WTC11 (cell line): ENCODE measurements at regions not wholly inside any gene's neighbourhood (a gene's known extent, or its start where the extent isn't known, plus 50 kb on each side); places are given as distances from the start of the nearest gene placed in this dataset.
A peak's percentile ranks its signal among the peaks of the same experiment; 100 is the strongest.

Experiments
- ATAC-seq: fragments of 200-7000 bp; cut with Tn5 transposase; 2 replicates; pipeline ENCODE4 v1.10.0; 2021; ENCODE audit warnings: mild to moderate bottlenecking, moderate library complexity
- CTCF ChIA-PET: fragments of 300-600 bp; sonication (Branson Sonifier 250); formaldehyde crosslinking; loops from one replicate; lab custom pipeline; 2021; ENCODE audit warnings: antibody characterized with exemption; lab: Charles Lee
- POLR2A ChIA-PET: fragments of 350-600 bp; sonication (Branson Sonifier 250); formaldehyde crosslinking; loops from one replicate; lab custom pipeline; 2021; ENCODE audit warnings: antibody characterized with exemption; lab: Charles Lee
- DNase-seq: peaks from one replicate; pipeline ENCODE4 v3.0.0; 2021; ENCODE audit warnings: low spot score
- H3K27ac Mint-ChIP-seq: 2 replicates; pipeline ENCODE4 v1.8.0; 2021; ENCODE audit warnings: mixed read lengths
- H3K27me3 Mint-ChIP-seq: 2 replicates; pipeline ENCODE4 v1.8.0; 2021; ENCODE audit warnings: low read depth, mild to moderate bottlenecking, moderate library complexity, mixed read lengths
- H3K36me3 Mint-ChIP-seq: 2 replicates; pipeline ENCODE4 v1.8.0; 2021; ENCODE audit warnings: mixed read lengths
- H3K4me1 Mint-ChIP-seq: 2 replicates; pipeline ENCODE4 v1.8.0; 2022; ENCODE audit warnings: mixed read lengths
- H3K4me3 Mint-ChIP-seq: 2 replicates; pipeline ENCODE4 v1.8.0; 2021; ENCODE audit warnings: mild to moderate bottlenecking, moderate library complexity, mixed read lengths
- H3K9me3 Mint-ChIP-seq: 2 replicates; pipeline ENCODE4 v1.8.0; 2021; ENCODE audit warnings: mixed read lengths
- GRHL2 ChIP-seq: fragments of 250-450 bp; sonication (Bioruptor Pico); IDR thresholded peaks from 2 replicates; pipeline ENCODE4 v1.8.0; 2022; ENCODE audit warnings: mild to moderate bottlenecking, moderate library complexity; ENCODE audit not compliant: insufficient replicate concordance, severe bottlenecking
- HMGA2 ChIP-seq: fragments of 250-450 bp; sonication (Bioruptor Pico); IDR thresholded peaks from 2 replicates; pipeline ENCODE4 v1.4.0; 2021; ENCODE audit warnings: mild to moderate bottlenecking, moderate library complexity
- JUN ChIP-seq: sonication (generic); formaldehyde crosslinking; IDR thresholded peaks from 2 replicates; pipeline ENCODE4 v1.8.0; 2023; ENCODE audit warnings: mild to moderate bottlenecking, missing genetic modification reagents
- MYBL2 ChIP-seq: sonication (generic); formaldehyde crosslinking; IDR thresholded peaks from 2 replicates; pipeline ENCODE4 v1.8.1; 2023; ENCODE audit warnings: mild to moderate bottlenecking, moderate library complexity, missing genetic modification reagents
- NFE2L1 ChIP-seq: sonication (generic); formaldehyde crosslinking; IDR thresholded peaks from 2 replicates; pipeline ENCODE4 v1.8.1; 2023; ENCODE audit warnings: missing genetic modification reagents
- RORB ChIP-seq: fragments of 250-450 bp; sonication (Bioruptor Pico); IDR thresholded peaks from 2 replicates; pipeline ENCODE4 v1.9.0; 2021; ENCODE audit warnings: mild to moderate bottlenecking
- ZNF396 ChIP-seq: fragments of 250-450 bp; sonication (Bioruptor Pico); IDR thresholded peaks from 2 replicates; pipeline ENCODE4 v1.8.0; 2021; ENCODE audit warnings: mild to moderate bottlenecking, moderate library complexity, borderline replicate concordance
- TF ChIP-seq, protein P1 (sequence below): sonication (generic); formaldehyde crosslinking; IDR thresholded peaks from 2 replicates; pipeline ENCODE4 v1.8.1; 2022; ENCODE audit warnings: low read depth, mild to moderate bottlenecking, moderate library complexity, missing genetic modification reagents, borderline replicate concordance
- TF ChIP-seq, protein P2 (sequence below): sonication (generic); formaldehyde crosslinking; IDR thresholded peaks from 2 replicates; pipeline ENCODE4 v1.8.1; 2022; ENCODE audit warnings: mild to moderate bottlenecking, moderate library complexity, missing genetic modification reagents
- TF ChIP-seq, protein P3 (sequence below): fragments of 250-450 bp; sonication (Bioruptor Pico); IDR thresholded peaks from 2 replicates; pipeline ENCODE4 v1.9.0; 2021; ENCODE audit warnings: mild to moderate bottlenecking
- TF ChIP-seq, protein P4 (sequence below): fragments of 250-450 bp; sonication (Bioruptor Pico); IDR thresholded peaks from 2 replicates; pipeline ENCODE4 v1.9.0; 2021; ENCODE audit warnings: mild to moderate bottlenecking
- TF ChIP-seq, protein P5 (sequence below): sonication (generic); formaldehyde crosslinking; IDR thresholded peaks from 2 replicates; pipeline ENCODE4 v1.8.0; 2022; ENCODE audit warnings: mild to moderate bottlenecking, missing genetic modification reagents
- TF ChIP-seq, protein P6 (sequence below): fragments of 250-450 bp; sonication (Bioruptor Pico); conservative IDR thresholded peaks from 2 replicates; pipeline ENCODE4 v1.9.0; 2021; ENCODE audit warnings: mild to moderate bottlenecking
- TF ChIP-seq, protein P7 (sequence below): fragments of 250-450 bp; sonication (Bioruptor Pico); IDR thresholded peaks from 2 replicates; pipeline ENCODE4 v1.8.0; 2021; ENCODE audit warnings: mild to moderate bottlenecking
- TF ChIP-seq, protein P8 (sequence below): sonication (generic); formaldehyde crosslinking; IDR thresholded peaks from 2 replicates; pipeline ENCODE4 v1.8.0; 2022; ENCODE audit warnings: mild to moderate bottlenecking, missing genetic modification reagents

DNA sequence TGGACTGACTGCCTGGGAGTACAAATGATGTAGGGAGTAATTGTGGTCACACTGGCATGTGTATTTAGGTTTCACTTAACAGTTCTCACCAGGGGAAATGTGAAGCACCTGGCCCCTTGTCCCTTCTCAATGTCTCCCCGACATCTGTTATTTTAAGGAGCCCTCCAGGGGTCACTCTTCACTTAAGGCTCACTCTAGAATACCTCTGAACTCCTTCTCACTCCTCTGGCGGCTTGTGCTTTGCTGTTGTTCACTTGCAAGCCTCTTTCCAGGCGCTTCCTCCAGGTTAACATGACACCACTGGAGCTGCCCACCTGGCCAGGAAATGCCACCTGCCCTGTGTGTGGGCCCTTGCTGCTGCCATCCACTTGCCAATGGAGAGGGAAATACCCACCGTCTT is 56.5 kb upstream of the GZMB start:
- ATAC-seq: peak; percentile 97
- Mint-ChIP-seq H3K4me3 (no peak overlapping the region), H3K9me3 (no peaks in the 10 kb centered on the region), H3K36me3 (no peaks in the 10 kb centered on the region), H3K27me3 (peaks cover 14% of the 10 kb centered on the region), H3K27ac (no peak overlapping the region), H3K4me1 (peaks cover 18% of the 10 kb centered on the region)
- DNase-seq: peak; percentile 47
- CTCF ChIA-PET: interaction anchor here (0.6 to 3.3 kb wide), 8 partner anchors 9 to 442 kb away, joined by 3 to 29 read pairs (median 4); no protein-coding TSS in a partner anchor
- POLR2A ChIA-PET: no interaction called here
- TF ChIP-seq NFE2L1 (CRISPR knock-in tag) (no peak), GRHL2 (CRISPR knock-in tag) (no peak), MYBL2 (CRISPR knock-in tag) (no peak), HMGA2 (CRISPR knock-in tag) (no peak)
- TF ChIP-seq, protein P1, sequence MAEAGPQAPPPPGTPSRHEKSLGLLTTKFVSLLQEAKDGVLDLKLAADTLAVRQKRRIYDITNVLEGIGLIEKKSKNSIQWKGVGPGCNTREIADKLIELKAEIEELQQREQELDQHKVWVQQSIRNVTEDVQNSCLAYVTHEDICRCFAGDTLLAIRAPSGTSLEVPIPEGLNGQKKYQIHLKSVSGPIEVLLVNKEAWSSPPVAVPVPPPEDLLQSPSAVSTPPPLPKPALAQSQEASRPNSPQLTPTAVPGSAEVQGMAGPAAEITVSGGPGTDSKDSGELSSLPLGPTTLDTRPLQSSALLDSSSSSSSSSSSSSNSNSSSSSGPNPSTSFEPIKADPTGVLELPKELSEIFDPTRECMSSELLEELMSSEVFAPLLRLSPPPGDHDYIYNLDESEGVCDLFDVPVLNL (CRISPR knock-in tag): no peak
- TF ChIP-seq, protein P2, sequence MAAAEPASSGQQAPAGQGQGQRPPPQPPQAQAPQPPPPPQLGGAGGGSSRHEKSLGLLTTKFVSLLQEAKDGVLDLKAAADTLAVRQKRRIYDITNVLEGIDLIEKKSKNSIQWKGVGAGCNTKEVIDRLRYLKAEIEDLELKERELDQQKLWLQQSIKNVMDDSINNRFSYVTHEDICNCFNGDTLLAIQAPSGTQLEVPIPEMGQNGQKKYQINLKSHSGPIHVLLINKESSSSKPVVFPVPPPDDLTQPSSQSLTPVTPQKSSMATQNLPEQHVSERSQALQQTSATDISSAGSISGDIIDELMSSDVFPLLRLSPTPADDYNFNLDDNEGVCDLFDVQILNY (CRISPR knock-in tag): no peak

DNA sequence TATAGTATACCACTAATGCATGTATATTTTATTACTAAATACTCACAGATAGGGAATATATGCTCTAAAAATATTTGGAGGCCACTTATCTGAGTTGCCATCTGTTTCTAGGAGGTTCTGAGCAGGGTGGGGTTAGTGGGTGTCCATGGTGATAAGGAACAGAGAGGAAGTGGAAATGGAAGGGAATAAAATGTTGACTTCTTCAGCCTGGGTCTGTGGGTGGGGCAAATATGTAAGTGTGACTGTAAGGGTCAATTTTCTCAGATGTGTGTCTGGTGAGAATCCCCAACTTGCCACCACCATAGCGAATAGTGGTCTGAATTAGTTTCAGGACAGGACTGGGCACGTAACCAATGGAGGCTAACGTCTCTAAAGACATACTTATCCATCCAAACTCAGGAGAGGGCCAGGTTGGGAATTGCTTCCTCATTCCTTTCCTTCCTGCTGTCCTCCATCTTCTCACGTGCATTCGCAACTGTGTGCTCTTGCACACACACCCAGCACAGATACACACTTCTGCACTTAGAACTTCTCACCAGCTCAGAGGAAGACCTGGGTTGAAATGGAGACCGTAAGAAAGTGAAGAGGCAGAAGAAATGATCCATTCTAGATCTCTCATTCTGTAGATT is 54.2 kb upstream of the GZMB start:
- peaks cover 18% of the 10 kb centered on the region for H3K27me3 Mint-ChIP-seq
- POLR2A ChIA-PET: no interaction called here
- no peaks in the 10 kb centered on the region for H3K36me3 Mint-ChIP-seq
- no peak overlapping the region for H3K4me3 Mint-ChIP-seq
- peaks cover 18% of the 10 kb centered on the region for H3K4me1 Mint-ChIP-seq
- TF ChIP-seq JUN (no peak), ZNF396 (CRISPR knock-in tag) (no peak), RORB (CRISPR knock-in tag) (no peak)
- TF ChIP-seq, protein P3, sequence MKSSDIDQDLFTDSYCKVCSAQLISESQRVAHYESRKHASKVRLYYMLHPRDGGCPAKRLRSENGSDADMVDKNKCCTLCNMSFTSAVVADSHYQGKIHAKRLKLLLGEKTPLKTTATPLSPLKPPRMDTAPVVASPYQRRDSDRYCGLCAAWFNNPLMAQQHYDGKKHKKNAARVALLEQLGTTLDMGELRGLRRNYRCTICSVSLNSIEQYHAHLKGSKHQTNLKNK: no peak
- TF ChIP-seq, protein P4, sequence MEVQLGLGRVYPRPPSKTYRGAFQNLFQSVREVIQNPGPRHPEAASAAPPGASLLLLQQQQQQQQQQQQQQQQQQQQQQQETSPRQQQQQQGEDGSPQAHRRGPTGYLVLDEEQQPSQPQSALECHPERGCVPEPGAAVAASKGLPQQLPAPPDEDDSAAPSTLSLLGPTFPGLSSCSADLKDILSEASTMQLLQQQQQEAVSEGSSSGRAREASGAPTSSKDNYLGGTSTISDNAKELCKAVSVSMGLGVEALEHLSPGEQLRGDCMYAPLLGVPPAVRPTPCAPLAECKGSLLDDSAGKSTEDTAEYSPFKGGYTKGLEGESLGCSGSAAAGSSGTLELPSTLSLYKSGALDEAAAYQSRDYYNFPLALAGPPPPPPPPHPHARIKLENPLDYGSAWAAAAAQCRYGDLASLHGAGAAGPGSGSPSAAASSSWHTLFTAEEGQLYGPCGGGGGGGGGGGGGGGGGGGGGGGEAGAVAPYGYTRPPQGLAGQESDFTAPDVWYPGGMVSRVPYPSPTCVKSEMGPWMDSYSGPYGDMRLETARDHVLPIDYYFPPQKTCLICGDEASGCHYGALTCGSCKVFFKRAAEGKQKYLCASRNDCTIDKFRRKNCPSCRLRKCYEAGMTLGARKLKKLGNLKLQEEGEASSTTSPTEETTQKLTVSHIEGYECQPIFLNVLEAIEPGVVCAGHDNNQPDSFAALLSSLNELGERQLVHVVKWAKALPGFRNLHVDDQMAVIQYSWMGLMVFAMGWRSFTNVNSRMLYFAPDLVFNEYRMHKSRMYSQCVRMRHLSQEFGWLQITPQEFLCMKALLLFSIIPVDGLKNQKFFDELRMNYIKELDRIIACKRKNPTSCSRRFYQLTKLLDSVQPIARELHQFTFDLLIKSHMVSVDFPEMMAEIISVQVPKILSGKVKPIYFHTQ (CRISPR knock-in tag): no peak
- TF ChIP-seq, protein P5, sequence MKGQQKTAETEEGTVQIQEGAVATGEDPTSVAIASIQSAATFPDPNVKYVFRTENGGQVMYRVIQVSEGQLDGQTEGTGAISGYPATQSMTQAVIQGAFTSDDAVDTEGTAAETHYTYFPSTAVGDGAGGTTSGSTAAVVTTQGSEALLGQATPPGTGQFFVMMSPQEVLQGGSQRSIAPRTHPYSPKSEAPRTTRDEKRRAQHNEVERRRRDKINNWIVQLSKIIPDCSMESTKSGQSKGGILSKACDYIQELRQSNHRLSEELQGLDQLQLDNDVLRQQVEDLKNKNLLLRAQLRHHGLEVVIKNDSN (CRISPR knock-in tag): no peak
- TF ChIP-seq, protein P6, sequence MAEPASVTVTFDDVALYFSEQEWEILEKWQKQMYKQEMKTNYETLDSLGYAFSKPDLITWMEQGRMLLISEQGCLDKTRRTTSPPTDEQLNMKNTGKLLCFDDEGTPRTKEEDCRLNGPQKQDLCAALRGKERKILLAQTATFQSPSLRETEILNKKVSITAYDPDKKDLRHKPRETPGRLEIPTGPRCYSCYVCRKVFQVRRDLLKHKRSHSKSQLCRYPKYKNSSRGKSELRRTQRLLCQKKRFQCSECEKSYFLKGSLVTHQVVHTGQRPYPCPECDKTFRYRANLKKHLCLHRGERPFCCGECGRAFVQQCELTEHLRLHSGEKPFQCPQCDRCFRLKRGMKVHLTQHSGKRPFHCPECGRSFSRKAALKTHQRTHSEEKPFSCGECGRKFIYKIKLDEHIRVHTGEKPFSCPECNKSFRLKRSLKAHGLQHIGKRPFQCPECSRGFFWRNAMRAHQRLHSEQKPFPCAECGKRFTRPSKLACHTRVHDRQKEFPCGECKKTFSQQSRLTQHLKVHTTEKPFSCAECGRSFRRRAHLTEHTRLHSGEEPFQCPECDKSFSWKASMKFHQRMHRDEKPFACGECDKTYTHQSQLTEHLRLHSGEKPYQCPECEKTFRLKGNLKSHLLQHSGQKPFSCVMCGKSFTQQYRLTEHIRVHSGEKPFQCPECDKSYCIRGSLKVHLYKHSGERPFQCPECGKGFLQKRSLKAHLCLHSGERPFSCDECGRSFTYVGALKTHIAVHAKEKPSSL (CRISPR knock-in tag): no peak
- TF ChIP-seq, protein P7, sequence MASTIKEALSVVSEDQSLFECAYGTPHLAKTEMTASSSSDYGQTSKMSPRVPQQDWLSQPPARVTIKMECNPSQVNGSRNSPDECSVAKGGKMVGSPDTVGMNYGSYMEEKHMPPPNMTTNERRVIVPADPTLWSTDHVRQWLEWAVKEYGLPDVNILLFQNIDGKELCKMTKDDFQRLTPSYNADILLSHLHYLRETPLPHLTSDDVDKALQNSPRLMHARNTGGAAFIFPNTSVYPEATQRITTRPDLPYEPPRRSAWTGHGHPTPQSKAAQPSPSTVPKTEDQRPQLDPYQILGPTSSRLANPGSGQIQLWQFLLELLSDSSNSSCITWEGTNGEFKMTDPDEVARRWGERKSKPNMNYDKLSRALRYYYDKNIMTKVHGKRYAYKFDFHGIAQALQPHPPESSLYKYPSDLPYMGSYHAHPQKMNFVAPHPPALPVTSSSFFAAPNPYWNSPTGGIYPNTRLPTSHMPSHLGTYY: no peak
- TF ChIP-seq, protein P8, sequence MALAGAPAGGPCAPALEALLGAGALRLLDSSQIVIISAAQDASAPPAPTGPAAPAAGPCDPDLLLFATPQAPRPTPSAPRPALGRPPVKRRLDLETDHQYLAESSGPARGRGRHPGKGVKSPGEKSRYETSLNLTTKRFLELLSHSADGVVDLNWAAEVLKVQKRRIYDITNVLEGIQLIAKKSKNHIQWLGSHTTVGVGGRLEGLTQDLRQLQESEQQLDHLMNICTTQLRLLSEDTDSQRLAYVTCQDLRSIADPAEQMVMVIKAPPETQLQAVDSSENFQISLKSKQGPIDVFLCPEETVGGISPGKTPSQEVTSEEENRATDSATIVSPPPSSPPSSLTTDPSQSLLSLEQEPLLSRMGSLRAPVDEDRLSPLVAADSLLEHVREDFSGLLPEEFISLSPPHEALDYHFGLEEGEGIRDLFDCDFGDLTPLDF (CRISPR knock-in tag): no peak
- DNase-seq (no peak), ATAC-seq (no peak)
- no peaks in the 10 kb centered on the region for H3K9me3 Mint-ChIP-seq
- CTCF ChIA-PET: interaction anchor here (3.3 kb wide), 1 partner anchor 22 kb away, joined by 29 read pairs; no protein-coding TSS in a partner anchor
- no peak overlapping the region for H3K27ac Mint-ChIP-seq
